Chondrocyte (in vitro differentiated cells): ENCODE measurements at regions not wholly inside any gene's neighbourhood (a gene's known extent, or its start where the extent isn't known, plus 50 kb on each side); places are given as distances from the start of the nearest gene placed in this dataset.

Experiments
- DNase-seq: peaks from one replicate; pipeline ENCODE4 v3.0.0; 2021; ENCODE audit warnings: mixed read lengths, low spot score
- H3K27ac Mint-ChIP-seq: one replicate; pipeline ENCODE4 v1.8.0; 2021; ENCODE audit warnings: mild to moderate bottlenecking, moderate library complexity, mixed read lengths; ENCODE audit not compliant: unreplicated experiment
- H3K27me3 Mint-ChIP-seq: 2 replicates; pipeline ENCODE4 v1.8.0; 2021; ENCODE audit warnings: low read depth, mixed read lengths
- H3K36me3 Mint-ChIP-seq: 2 replicates; pipeline ENCODE4 v1.8.0; 2021; ENCODE audit warnings: low read depth, mixed read lengths
- H3K4me1 Mint-ChIP-seq: 2 replicates; pipeline ENCODE4 v1.8.0; 2021; ENCODE audit warnings: low read depth, mild to moderate bottlenecking, mixed read lengths
- H3K4me3 Mint-ChIP-seq: one replicate; pipeline ENCODE4 v1.8.0; 2021; ENCODE audit warnings: mild to moderate bottlenecking, moderate library complexity, mixed read lengths; ENCODE audit not compliant: unreplicated experiment
- H3K9me3 Mint-ChIP-seq: 2 replicates; pipeline ENCODE4 v1.8.0; 2021; ENCODE audit warnings: low read depth, mixed read lengths
- TF ChIP-seq, protein P1 (sequence below): fragments of 200-600 bp; sonication (generic); IDR thresholded peaks from 2 replicates; pipeline ENCODE4 v1.5.0; 2021; ENCODE audit warnings: antibody characterized with exemption, mild to moderate bottlenecking, moderate library complexity

DNA sequence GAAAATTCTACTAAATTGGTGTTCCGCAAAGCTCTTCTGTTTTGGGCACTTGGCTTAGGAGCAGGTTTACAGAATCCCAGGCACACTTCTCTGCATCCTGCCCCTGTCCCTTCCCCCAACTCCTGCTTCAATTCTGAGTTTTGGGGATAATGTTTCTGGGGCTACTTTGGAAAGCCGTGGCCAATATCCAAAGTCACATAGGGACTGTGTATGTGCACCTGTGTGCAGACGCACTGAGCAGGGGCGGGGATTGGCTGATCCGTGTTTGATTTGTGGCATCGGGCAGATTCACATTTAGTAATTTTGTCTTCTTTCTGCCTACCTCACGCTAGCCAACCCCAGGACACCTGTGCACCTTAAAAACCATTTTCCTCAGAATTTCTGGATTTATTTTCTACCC is 491.9 kb downstream of the SIPA1L2 start:
- no peak for DNase-seq
- TF ChIP-seq, protein P1, sequence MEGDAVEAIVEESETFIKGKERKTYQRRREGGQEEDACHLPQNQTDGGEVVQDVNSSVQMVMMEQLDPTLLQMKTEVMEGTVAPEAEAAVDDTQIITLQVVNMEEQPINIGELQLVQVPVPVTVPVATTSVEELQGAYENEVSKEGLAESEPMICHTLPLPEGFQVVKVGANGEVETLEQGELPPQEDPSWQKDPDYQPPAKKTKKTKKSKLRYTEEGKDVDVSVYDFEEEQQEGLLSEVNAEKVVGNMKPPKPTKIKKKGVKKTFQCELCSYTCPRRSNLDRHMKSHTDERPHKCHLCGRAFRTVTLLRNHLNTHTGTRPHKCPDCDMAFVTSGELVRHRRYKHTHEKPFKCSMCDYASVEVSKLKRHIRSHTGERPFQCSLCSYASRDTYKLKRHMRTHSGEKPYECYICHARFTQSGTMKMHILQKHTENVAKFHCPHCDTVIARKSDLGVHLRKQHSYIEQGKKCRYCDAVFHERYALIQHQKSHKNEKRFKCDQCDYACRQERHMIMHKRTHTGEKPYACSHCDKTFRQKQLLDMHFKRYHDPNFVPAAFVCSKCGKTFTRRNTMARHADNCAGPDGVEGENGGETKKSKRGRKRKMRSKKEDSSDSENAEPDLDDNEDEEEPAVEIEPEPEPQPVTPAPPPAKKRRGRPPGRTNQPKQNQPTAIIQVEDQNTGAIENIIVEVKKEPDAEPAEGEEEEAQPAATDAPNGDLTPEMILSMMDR: no peak
- peaks cover 2% of the 10 kb centered on the region for H3K36me3 Mint-ChIP-seq
- H3K27ac Mint-ChIP-seq: no peak overlapping the region
- peaks cover 6% of the 10 kb centered on the region for H3K9me3 Mint-ChIP-seq
- H3K27me3 Mint-ChIP-seq: no peaks in the 10 kb centered on the region
- H3K4me3 Mint-ChIP-seq: no peak overlapping the region
- H3K4me1 Mint-ChIP-seq: peaks cover 12% of the 10 kb centered on the region

DNA sequence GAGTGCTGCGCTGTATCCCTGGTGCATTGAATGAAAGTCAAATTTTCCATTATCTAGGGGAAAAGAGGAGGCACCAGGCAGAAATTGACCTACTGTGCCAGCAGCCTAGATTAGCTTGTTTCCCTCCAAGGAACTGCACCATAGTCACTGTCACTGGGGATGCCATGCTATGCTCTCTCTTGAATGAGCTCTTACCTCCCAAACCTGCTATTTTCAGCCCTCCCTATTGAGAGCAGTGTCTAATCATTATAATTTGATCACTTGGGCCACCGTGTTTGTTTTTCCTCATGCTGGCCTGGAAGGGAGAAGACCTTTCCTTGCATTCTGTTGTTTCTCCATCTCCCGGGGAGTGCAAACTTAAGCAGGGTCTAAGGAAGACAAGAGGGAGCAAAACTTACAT is 492.9 kb downstream of the SIPA1L2 start:
- no peak overlapping the region for H3K4me3 Mint-ChIP-seq
- DNase-seq: no peak
- H3K4me1 Mint-ChIP-seq: peaks cover 3% of the 10 kb centered on the region

GRCh38 chr1:232136136-232136535 is 493.8 kb downstream of the SIPA1L2 start:
- peaks cover 2% of the 10 kb centered on the region for H3K36me3 Mint-ChIP-seq
- no peaks in the 10 kb centered on the region for H3K4me1 Mint-ChIP-seq
- no peak overlapping the region for H3K27ac Mint-ChIP-seq
- no peak for DNase-seq
- TF ChIP-seq, protein P1: no peak
- peaks cover 12% of the 10 kb centered on the region for H3K9me3 Mint-ChIP-seq
- no peak overlapping the region for H3K4me3 Mint-ChIP-seq
- no peaks in the 10 kb centered on the region for H3K27me3 Mint-ChIP-seq

More for the DNA sequence above, 492.9 kb downstream of the SIPA1L2 start:
- TF ChIP-seq, protein P1: no peak
- no peaks in the 10 kb centered on the region for H3K27me3 Mint-ChIP-seq
- H3K36me3 Mint-ChIP-seq: peaks cover 2% of the 10 kb centered on the region
- no peak overlapping the region for H3K27ac Mint-ChIP-seq
- peaks cover 6% of the 10 kb centered on the region for H3K9me3 Mint-ChIP-seq

GRCh38 chr1:232134365-232134764 is 495.6 kb downstream of the SIPA1L2 start:
- no peaks in the 10 kb centered on the region for H3K4me1 Mint-ChIP-seq
- peak overlapping the region; percentile 27 for H3K27ac Mint-ChIP-seq
- H3K36me3 Mint-ChIP-seq: no peaks in the 10 kb centered on the region
- no peak for DNase-seq
- no peak overlapping the region for H3K4me3 Mint-ChIP-seq
- H3K9me3 Mint-ChIP-seq: peaks cover 13% of the 10 kb centered on the region
- H3K27me3 Mint-ChIP-seq: no peaks in the 10 kb centered on the region
- TF ChIP-seq, protein P1: no peak

- no peak overlapping the region for H3K4me3 Mint-ChIP-seq
- TF ChIP-seq, protein P1: no peak
- no peak for DNase-seq
- H3K27ac Mint-ChIP-seq: no peak overlapping the region
- H3K9me3 Mint-ChIP-seq: peaks cover 14% of the 10 kb centered on the region
- no peaks in the 10 kb centered on the region for H3K36me3 Mint-ChIP-seq
- peaks cover 1% of the 10 kb centered on the region for H3K4me1 Mint-ChIP-seq
- no peaks in the 10 kb centered on the region for H3K27me3 Mint-ChIP-seq
Observed at GRCh38 chr1:232132572-232132971, 497.4 kb downstream of the SIPA1L2 start.
